Cardiac fibroblast (primary cell): ENCODE measurements at regions not wholly inside any gene's neighbourhood (a gene's known extent, or its start where the extent isn't known, plus 50 kb on each side); places are given as distances from the start of the nearest gene placed in this dataset.

Experiments
- DNase-seq, 2 donors: peaks; one replicate each; pipeline versions ENCODE4 v3.0.0 to v3.0.0-alpha.2; 2010; ENCODE audit warnings: low read depth in 2 of 2
- H3K4me3 ChIP-seq, 2 donors: replicated peaks in 1 of 2; 1 replicate in 1 of 2; 2 replicates in 1 of 2; pipeline ENCODE4 v1.5.1; 2011; ENCODE audit warnings: low read depth in 2 of 2, low read length in 2 of 2, mild to moderate bottlenecking in 2 of 2, moderate library complexity in 1 of 2
- CTCF ChIP-seq: IDR thresholded peaks from one replicate; pipeline ENCODE4 v1.5.1; 2011; ENCODE audit warnings: low read depth, mild to moderate bottlenecking, low read length, inconsistent platforms

GRCh38 chr5:57816108-57816507, 333.5 kb upstream of the ACTBL2 start:
- TF ChIP-seq CTCF, result no peak
- DNase-seq, result peak; percentile 89 to 98
- H3K4me3 ChIP-seq, result no peak overlapping the region

- H3K4me3 ChIP-seq, result no peak overlapping the region
- no peak for TF ChIP-seq CTCF
- no peak for DNase-seq
Measured at GRCh38 chr5:57805732-57806131, 323.1 kb upstream of the ACTBL2 start.

- no peak overlapping the region for H3K4me3 ChIP-seq
- no peak for TF ChIP-seq CTCF
- no peak for DNase-seq
Measured at GRCh38 chr5:57805170-57805569, 322.6 kb upstream of the ACTBL2 start.

GRCh38 chr5:57804505-57804904, 321.9 kb upstream of the ACTBL2 start:
- TF ChIP-seq CTCF, result no peak
- no peak overlapping the region for H3K4me3 ChIP-seq
- no peak for DNase-seq

GRCh38 chr5:57804007-57804444, 321.4 kb upstream of the ACTBL2 start:
- TF ChIP-seq CTCF, result no peak
- DNase-seq, result peak; percentile 36 to 50
- H3K4me3 ChIP-seq, result no peak overlapping the region

- no peak for TF ChIP-seq CTCF
- no peak for DNase-seq
- no peak overlapping the region for H3K4me3 ChIP-seq
Measured at GRCh38 chr5:57802131-57802530, 319.5 kb upstream of the ACTBL2 start.

GRCh38 chr5:57795203-57795602, 312.6 kb upstream of the ACTBL2 start:
- DNase-seq, result no peak
- no peak for TF ChIP-seq CTCF
- no peak overlapping the region for H3K4me3 ChIP-seq
